ENCODE measurements at regions not wholly inside any gene's neighbourhood (a gene's known extent, or its start where the extent isn't known, plus 50 kb on each side); places are given as distances from the start of the nearest gene placed in this dataset.

DNA sequence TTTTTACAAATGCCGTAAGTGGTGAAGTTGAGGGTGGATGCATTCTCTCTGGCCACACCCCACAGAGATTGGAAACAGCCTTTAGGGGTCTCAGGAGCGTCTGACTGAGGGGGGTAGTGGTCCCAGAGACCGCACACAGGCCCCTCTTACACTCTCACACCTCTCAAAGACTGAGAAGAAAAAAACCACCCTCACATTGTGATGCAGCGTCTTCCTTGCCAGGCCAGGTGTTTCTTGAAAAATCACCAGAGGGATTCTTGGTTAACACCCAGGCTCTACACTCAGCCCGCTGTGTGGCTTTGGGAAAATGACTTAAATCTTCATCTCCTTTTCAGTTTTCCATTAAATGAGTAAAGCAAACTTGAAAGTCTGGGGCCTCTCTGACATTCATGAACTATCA lies 115.8 kb upstream of the SPTLC3 start:
- no peak overlapping the region for H3K4me3 Mint-ChIP-seq
- no peak overlapping the region for H3K27ac Mint-ChIP-seq
- no peaks in the 10 kb centered on the region for H3K4me1 Mint-ChIP-seq
- ATAC-seq (replicated peaks), result no peak
- no peaks in the 10 kb centered on the region for H3K36me3 Mint-ChIP-seq (ENCODE audit: low read depth)
- no peaks in the 10 kb centered on the region for H3K27me3 Mint-ChIP-seq
- peaks cover 6% of the 10 kb centered on the region for H3K9me3 Mint-ChIP-seq

DNA sequence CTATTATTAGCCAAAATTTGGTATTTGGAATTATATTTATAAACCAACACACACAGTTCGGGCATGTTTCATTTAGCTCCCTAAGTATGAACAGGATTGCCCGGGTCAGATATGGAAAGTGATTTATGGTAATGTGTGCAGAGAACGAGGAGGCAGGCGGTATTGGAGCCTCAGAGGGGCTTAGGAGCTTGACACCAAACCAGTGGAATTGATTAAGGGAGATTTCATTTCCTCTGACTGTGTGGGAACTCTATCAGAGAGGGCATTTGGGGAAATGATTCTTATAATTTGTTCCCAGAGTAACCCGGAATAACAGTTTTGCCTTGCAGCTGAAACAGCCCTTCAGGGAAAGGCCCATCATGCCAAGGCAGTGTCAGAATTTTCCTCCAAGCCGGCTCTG lies 115.1 kb upstream of the SPTLC3 start:
- Mint-ChIP-seq H3K36me3 (ENCODE audit: low read depth) (no peaks in the 10 kb centered on the region), H3K27me3 (no peaks in the 10 kb centered on the region), H3K4me3 (no peak overlapping the region), H3K9me3 (peaks cover 6% of the 10 kb centered on the region), H3K4me1 (no peaks in the 10 kb centered on the region), H3K27ac (no peak overlapping the region)
- no peak for ATAC-seq (replicated peaks)

DNA sequence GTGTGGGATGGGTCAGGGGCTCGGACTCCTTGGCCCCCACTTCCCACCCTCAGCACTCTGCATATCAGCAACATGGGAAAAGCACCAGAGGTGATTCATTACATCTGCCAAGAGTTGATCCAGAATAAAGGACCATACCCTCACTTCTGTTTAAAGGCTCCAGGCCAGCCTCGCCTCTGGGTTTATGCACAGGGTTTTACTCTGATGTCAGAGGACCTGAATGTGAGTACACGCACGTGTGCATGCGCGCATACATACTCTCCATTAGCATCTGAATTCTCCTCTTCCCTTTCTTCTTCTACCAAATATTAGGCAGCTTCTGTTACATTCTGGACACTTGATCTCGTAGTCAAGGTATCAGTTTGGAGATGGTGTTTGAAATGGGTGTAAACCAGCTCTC lies 114.7 kb upstream of the SPTLC3 start:
- ATAC-seq (replicated peaks), result no peak
- no peak overlapping the region for H3K4me3 Mint-ChIP-seq

DNA sequence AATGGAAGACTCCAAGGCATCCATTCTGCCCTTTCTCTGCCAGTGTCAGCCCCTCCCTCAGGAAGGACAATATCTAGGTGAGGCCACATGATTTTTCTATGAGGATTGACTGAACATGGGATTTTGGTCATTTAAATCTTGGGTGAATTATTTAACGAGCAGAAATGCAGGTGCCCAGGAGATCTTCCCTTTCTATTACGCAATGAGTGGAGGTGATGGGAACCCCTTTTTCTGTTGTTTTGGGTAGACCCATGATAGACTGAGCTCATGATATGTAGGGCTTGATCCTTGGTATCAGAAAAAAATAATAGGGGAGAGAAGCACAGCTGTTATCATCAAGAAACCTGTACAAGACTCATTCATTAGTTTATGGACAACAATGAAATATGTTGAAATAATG lies 112.6 kb upstream of the SPTLC3 start:
- Mint-ChIP-seq H3K27me3 (peaks cover 2% of the 10 kb centered on the region), H3K4me3 (no peak overlapping the region), H3K36me3 (ENCODE audit: low read depth) (no peaks in the 10 kb centered on the region), H3K27ac (no peak overlapping the region), H3K9me3 (peaks cover 2% of the 10 kb centered on the region), H3K4me1 (no peaks in the 10 kb centered on the region)
- no peak for ATAC-seq (replicated peaks)

More for the DNA sequence above, 114.7 kb upstream of the SPTLC3 start:
- no peaks in the 10 kb centered on the region for H3K36me3 Mint-ChIP-seq (ENCODE audit: low read depth)
- no peak overlapping the region for H3K27ac Mint-ChIP-seq
- no peaks in the 10 kb centered on the region for H3K27me3 Mint-ChIP-seq
- peaks cover 6% of the 10 kb centered on the region for H3K9me3 Mint-ChIP-seq
- no peaks in the 10 kb centered on the region for H3K4me1 Mint-ChIP-seq

DNA sequence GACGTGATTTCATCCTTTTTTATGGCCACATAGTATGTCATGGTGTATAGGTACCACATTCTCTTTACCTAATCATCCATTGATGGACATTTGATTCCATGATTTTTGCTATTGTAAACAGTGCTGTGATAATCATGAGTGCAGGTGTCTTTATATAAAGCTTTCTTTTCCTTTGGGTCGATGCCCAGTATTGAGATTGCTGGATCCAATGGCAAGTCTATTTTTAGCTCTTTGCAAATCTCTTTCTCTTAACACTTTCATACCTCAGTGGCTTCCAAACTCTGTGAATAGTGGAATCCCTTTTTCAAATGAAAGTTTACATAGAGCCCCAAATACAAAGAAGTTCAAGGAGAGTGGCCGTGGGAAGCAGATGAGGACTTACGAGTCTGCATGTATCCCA lies 105.8 kb upstream of the SPTLC3 start:
- peaks cover 2% of the 10 kb centered on the region for H3K27me3 Mint-ChIP-seq
- no peak overlapping the region for H3K4me3 Mint-ChIP-seq
- ATAC-seq (replicated peaks), result no peak
- H3K4me1 Mint-ChIP-seq, result no peaks in the 10 kb centered on the region
- no peaks in the 10 kb centered on the region for H3K9me3 Mint-ChIP-seq
- no peak overlapping the region for H3K27ac Mint-ChIP-seq
- H3K36me3 Mint-ChIP-seq (ENCODE audit: low read depth), result no peaks in the 10 kb centered on the region

DNA sequence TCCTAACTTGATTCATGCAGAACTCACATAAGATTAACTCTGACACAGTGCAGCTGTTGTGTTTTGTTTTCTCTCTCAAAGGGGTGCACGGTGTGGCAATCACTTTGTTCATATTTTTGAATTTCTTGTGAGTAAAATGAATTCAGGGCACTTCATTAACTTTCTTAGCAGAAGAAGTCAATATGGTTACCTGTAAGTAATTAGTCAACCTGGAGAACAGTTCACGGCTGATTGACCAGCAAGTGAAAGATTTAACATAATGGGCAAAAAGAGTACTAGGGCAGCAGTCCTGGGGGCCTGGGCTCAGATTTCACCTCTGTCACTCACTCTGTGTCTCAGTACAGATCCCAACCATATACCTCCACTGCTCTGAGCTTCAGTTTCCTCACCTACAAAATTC lies 102.4 kb upstream of the SPTLC3 start:
- ATAC-seq (replicated peaks), result no peak
- no peak overlapping the region for H3K4me3 Mint-ChIP-seq
- H3K27me3 Mint-ChIP-seq, result no peaks in the 10 kb centered on the region
- no peaks in the 10 kb centered on the region for H3K36me3 Mint-ChIP-seq (ENCODE audit: low read depth)
- H3K27ac Mint-ChIP-seq, result no peak overlapping the region
- H3K9me3 Mint-ChIP-seq, result no peaks in the 10 kb centered on the region
- H3K4me1 Mint-ChIP-seq, result no peaks in the 10 kb centered on the region

DNA sequence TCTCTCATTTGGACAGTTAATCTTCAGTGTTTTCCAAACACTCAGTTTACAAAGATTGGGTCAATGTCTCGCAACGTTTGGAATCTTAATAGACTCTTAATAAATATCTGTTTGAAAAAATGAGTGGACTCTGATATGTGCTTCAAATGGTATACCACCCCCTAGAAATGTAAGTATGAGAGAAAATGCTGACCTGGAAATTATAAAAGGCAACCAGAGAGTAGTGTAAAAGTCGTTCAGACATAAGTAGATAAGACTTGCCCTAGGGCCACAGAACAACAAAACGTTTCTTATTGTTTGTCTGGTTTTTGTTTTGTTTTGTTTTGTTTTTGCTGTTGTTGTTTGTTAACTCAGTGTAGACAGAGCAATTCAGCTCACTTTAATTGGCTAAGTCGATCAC lies 97.4 kb upstream of the SPTLC3 start:
- Mint-ChIP-seq H3K27ac (no peak overlapping the region), H3K4me1 (no peaks in the 10 kb centered on the region), H3K27me3 (peaks cover 3% of the 10 kb centered on the region), H3K4me3 (no peak overlapping the region), H3K36me3 (ENCODE audit: low read depth) (no peaks in the 10 kb centered on the region), H3K9me3 (no peaks in the 10 kb centered on the region)
- ATAC-seq (replicated peaks), result no peak

DNA sequence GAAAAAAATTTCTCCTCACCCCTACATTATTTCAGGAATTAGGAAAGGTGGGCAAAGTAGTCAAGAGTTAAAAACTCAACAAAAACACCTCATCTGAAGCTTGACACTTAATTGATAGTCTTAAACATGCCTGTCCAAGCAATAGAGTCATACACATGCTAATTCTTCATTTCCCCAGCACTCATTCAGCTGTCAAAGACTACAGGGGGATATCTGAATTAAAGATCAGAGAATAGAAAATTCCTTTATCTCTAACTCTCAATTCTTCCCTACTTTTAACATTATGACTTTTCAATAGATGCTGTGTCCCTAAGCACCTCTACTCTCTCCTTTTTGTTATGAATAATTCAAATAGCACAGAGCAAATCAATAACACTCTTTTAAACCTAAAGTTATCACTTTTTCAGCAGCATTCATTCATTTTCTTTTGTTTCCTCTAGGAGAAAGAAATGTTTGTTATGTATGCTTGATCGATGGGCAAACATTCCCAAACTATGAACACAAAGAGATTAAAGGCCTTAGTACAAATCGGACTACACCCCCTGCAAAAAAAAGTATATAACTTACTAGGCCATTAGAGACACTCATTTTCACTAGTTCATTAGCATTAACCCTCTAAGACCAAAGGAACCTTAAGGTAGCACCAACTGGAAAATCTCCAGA lies 94.9 kb upstream of the SPTLC3 start:
- Mint-ChIP-seq H3K27ac (no peak overlapping the region), H3K9me3 (no peaks in the 10 kb centered on the region), H3K4me3 (no peak overlapping the region), H3K4me1 (no peaks in the 10 kb centered on the region), H3K27me3 (peaks cover 3% of the 10 kb centered on the region), H3K36me3 (ENCODE audit: low read depth) (no peaks in the 10 kb centered on the region)
- no peak for ATAC-seq (replicated peaks)

DNA sequence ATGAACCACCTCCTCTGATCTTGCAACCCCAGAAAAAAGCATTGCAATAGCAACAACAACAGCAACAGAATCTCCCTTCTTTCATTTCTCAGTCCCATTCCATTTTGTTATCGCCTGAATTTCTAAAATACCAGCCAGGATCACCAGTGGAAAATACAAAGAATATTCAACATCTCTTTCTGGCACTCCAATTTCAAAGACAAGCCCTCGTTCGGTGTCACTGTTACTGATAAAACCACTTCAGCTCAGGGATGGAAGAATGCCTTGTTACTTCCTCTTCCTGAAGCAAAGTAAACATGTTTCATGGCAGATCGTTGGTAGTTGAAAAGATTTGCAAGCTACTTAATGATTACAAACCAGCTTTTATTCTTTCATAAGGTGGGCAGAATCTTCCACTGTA lies 94.0 kb upstream of the SPTLC3 start:
- Mint-ChIP-seq H3K36me3 (ENCODE audit: low read depth) (no peaks in the 10 kb centered on the region), H3K4me1 (no peaks in the 10 kb centered on the region), H3K27ac (no peak overlapping the region), H3K4me3 (no peak overlapping the region), H3K27me3 (peaks cover 3% of the 10 kb centered on the region), H3K9me3 (no peaks in the 10 kb centered on the region)
- no peak for ATAC-seq (replicated peaks)

DNA sequence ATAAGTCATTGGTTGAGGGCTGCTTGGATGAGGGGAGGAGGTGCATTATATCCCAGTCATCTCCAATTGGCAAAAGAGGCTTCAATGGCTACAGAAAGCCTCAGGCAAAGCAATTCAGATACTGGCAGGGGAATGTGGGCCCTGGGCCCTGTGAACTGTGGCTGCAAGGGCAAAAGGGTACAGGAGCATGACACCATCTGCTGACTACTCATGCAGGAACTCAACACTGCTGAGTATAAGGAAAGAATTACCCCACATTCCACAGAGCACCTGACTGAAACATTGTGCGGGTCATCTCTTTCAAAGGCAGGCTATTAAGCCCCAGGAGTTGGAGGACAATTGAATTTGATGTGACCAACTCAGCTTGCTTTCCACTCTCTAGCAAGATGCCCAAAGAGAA lies 92.1 kb upstream of the SPTLC3 start:
- H3K4me1 Mint-ChIP-seq, result no peaks in the 10 kb centered on the region
- no peak overlapping the region for H3K27ac Mint-ChIP-seq
- no peak for ATAC-seq (replicated peaks)
- H3K9me3 Mint-ChIP-seq, result no peaks in the 10 kb centered on the region
- H3K4me3 Mint-ChIP-seq, result no peak overlapping the region
- no peaks in the 10 kb centered on the region for H3K36me3 Mint-ChIP-seq (ENCODE audit: low read depth)
- peaks cover 3% of the 10 kb centered on the region for H3K27me3 Mint-ChIP-seq

DNA sequence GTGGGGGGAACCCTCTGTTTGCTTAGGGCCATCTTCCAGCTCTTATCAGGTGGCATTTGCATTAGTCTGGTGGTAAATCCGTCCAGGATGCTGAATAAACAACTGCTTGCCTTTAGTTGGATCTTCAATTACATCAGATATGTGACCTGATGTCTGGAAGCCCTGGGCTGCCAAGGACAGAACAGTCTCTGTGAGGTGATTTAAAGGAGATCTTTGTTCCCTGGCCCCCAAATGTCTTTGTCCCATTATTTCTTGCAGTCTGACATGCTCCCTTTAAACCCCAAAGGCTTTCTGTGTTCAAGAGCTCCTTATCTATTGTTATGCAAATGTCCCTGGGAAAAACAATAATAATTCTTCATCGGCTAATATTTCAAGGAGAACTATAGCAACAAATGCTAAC lies 84.6 kb upstream of the SPTLC3 start:
- no peak for ATAC-seq (replicated peaks)
- Mint-ChIP-seq H3K4me1 (no peaks in the 10 kb centered on the region), H3K27me3 (peaks cover 3% of the 10 kb centered on the region), H3K4me3 (no peak overlapping the region), H3K27ac (no peak overlapping the region), H3K36me3 (ENCODE audit: low read depth) (no peaks in the 10 kb centered on the region), H3K9me3 (no peaks in the 10 kb centered on the region)

DNA sequence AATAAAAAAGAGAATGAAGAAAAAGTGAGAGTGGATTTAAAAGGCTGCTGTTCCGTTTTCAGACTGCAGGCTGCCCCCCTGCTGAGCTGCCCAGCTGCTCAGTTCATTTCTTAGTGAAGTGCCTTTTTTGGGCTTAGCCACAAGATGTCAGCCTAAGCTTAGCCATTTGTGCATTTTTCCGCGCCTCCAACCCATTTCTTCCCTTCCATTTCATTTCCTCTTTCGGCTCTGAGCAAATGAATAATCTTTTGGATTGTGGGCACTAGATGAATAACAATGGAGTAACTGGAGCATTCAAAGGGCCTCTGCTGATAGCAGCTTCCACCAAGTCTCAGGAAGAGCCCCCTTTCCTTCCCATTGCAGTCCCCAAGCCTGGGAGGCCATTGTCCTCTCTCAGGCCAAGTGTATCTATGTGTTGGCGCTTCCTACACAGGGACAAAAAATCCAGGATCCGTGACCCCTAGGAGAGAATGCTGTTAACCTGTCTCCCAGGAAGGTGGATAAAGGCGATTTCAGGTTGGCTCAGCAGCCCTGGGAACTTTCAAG lies 83.5 kb upstream of the SPTLC3 start:
- Mint-ChIP-seq H3K27me3 (peaks cover 3% of the 10 kb centered on the region), H3K36me3 (ENCODE audit: low read depth) (no peaks in the 10 kb centered on the region), H3K4me3 (no peak overlapping the region), H3K9me3 (no peaks in the 10 kb centered on the region), H3K4me1 (no peaks in the 10 kb centered on the region), H3K27ac (no peak overlapping the region)
- ATAC-seq (replicated peaks), result peak; percentile 40

DNA sequence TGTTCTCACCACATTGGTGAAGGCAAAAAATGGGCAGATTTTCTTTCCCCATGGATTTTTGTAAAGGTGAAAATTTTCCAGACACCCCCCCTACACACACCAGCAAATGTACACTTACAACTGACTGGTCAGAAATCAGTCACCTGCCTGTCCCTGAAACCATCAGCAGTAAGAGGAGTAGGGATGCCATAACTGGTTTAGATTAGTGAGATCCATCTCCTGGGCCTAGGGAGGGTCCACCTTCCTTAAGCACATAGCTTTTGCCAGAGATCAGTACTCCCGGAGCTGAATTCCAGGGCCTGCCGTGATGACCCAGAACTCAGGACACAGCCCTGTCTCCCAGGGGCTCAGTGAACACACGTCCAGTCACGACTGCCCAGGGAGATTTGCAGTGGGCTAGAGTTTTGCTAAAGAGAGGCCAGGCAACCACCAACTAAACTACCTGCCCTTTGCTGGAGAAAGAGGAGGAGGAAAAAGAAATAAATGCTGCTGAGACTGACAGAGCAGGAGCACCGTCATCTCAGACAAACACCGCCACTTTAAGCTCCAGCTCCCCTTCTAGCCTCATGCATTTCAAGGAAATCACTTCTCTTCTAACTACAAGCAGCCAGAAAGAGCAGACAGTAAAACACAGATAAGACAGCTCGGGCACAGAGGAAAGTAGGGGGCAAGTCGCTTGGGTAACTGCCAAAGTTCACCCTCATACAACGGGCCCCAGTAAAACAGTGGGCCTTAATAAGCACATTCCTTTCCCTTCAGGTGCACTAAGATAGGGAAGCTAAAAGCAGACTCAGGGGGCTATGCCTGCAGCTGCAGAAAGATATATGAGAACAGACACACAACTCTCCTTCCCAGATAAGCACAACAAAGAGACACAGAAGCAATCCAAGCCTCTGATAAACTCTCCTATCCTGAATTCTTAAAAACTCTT lies 82.6 kb upstream of the SPTLC3 start:
- ATAC-seq (replicated peaks), result no peak
- H3K9me3 Mint-ChIP-seq, result no peaks in the 10 kb centered on the region

DNA sequence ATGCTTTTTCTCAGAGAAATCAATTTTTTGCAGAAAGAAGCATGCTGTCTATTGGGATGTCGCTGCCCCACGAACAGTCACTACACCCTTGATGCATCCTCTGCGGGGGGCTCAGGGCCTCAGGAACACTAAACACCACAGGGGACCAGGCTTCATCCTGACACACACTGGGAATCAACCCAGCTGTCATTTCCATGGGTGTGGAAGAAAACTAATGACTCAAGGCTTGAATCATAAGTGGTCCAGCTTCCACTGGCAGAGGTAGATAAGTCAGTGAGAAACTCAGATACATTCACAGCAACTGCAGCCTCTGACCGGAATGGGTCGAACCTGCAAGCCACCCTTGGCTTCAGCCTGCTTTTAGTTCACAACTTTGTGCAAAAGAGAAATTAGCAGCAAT lies 81.3 kb upstream of the SPTLC3 start:
- ATAC-seq (replicated peaks), result no peak
- H3K4me1 Mint-ChIP-seq, result no peaks in the 10 kb centered on the region
- H3K9me3 Mint-ChIP-seq, result no peaks in the 10 kb centered on the region
- no peak overlapping the region for H3K4me3 Mint-ChIP-seq
- H3K27ac Mint-ChIP-seq, result no peak overlapping the region
- H3K36me3 Mint-ChIP-seq (ENCODE audit: low read depth), result no peaks in the 10 kb centered on the region
- H3K27me3 Mint-ChIP-seq, result peaks cover 3% of the 10 kb centered on the region

More for the DNA sequence above, 82.6 kb upstream of the SPTLC3 start:
- Mint-ChIP-seq H3K27ac (no peak overlapping the region), H3K36me3 (ENCODE audit: low read depth) (no peaks in the 10 kb centered on the region), H3K4me1 (no peaks in the 10 kb centered on the region), H3K27me3 (peaks cover 3% of the 10 kb centered on the region), H3K4me3 (no peak overlapping the region)

DNA sequence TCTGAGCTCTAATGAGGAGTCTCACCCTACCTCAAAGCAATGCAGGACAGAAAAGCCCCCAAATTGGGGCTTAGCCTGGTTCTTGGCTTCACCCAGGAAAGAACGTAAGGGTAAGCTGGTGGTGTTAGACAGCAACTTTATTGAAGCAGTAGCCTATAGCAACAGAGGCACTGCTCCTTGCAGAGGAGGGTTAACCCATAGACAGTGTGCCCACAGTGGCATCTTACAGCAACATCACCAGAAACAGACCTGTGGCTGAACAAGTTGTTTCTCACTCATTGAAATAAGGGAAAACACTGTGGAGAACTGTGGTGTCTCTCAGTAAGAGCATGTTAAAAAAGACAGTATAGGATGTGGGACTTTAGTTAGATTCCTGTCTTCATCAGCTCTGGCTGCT lies 80.4 kb upstream of the SPTLC3 start:
- H3K27ac Mint-ChIP-seq, result no peak overlapping the region
- H3K9me3 Mint-ChIP-seq, result no peaks in the 10 kb centered on the region
- peak; percentile 29 for ATAC-seq (replicated peaks)
- H3K4me1 Mint-ChIP-seq, result no peaks in the 10 kb centered on the region
- no peaks in the 10 kb centered on the region for H3K36me3 Mint-ChIP-seq (ENCODE audit: low read depth)
- H3K27me3 Mint-ChIP-seq, result peaks cover 3% of the 10 kb centered on the region
- no peak overlapping the region for H3K4me3 Mint-ChIP-seq

Measured in activated T-helper 17 cell treated with anti-CD3 and anti-CD28 coated beads, Interleukin-2, amount 50 U/mL, for 72 hours (primary cell).